ENCODE measurements at regions not wholly inside any gene's neighbourhood (a gene's known extent, or its start where the extent isn't known, plus 50 kb on each side); places are given as distances from the start of the nearest gene placed in this dataset.

- TF ChIP-seq CTCF (IDR thresholded peaks at IDR 0.05; ENCODE audit: low read depth, low read length): no peak
- TF ChIP-seq EZH2phosphoT487 (IDR thresholded peaks at IDR 0.05; ENCODE audit: low read depth): no peak
- no peak overlapping the region for H3K9ac ChIP-seq (ENCODE audit: low read length)
- no peak overlapping the region for H3K27ac ChIP-seq (ENCODE audit: low read length)
- no peaks in the 10 kb centered on the region for H3K9me3 ChIP-seq (ENCODE audit: insufficient read depth, low read length)
- no peak overlapping the region for H2AFZ ChIP-seq (ENCODE audit: low read depth, low read length)
- H3K4me1 ChIP-seq (ENCODE audit: low read length): no peaks in the 10 kb centered on the region
- H3K79me2 ChIP-seq (ENCODE audit: low read length): no peaks in the 10 kb centered on the region
- no peak overlapping the region for H3K4me3 ChIP-seq (ENCODE audit: low read length)
- no peaks in the 10 kb centered on the region for H4K20me1 ChIP-seq (ENCODE audit: insufficient read depth, low read length)
- no peaks in the 10 kb centered on the region for H3K36me3 ChIP-seq (replicated peaks; ENCODE audit: low read depth, low read length)
- H3K27me3 ChIP-seq (ENCODE audit: low read depth, low read length): peaks cover 49% of the 10 kb centered on the region
- H3K4me2 ChIP-seq (ENCODE audit: low read length): no peak overlapping the region
Measured at GRCh38 chr20:40335437-40335836, 353.6 kb downstream of the MAFB start.

GRCh38 chr20:40333591-40333990 is 355.4 kb downstream of the MAFB start:
- peaks cover 42% of the 10 kb centered on the region for H3K27me3 ChIP-seq (ENCODE audit: low read depth, low read length)
- no peak overlapping the region for H3K4me3 ChIP-seq (ENCODE audit: low read length)
- H3K36me3 ChIP-seq (replicated peaks; ENCODE audit: low read depth, low read length): no peaks in the 10 kb centered on the region
- H3K9me3 ChIP-seq (ENCODE audit: insufficient read depth, low read length): no peaks in the 10 kb centered on the region
- H4K20me1 ChIP-seq (ENCODE audit: insufficient read depth, low read length): no peaks in the 10 kb centered on the region
- no peak overlapping the region for H3K9ac ChIP-seq (ENCODE audit: low read length)
- no peak for TF ChIP-seq EZH2phosphoT487 (IDR thresholded peaks at IDR 0.05; ENCODE audit: low read depth)
- no peak overlapping the region for H3K27ac ChIP-seq (ENCODE audit: low read length)
- no peaks in the 10 kb centered on the region for H3K4me1 ChIP-seq (ENCODE audit: low read length)
- H3K79me2 ChIP-seq (ENCODE audit: low read length): no peaks in the 10 kb centered on the region
- H3K4me2 ChIP-seq (ENCODE audit: low read length): no peak overlapping the region
- H2AFZ ChIP-seq (ENCODE audit: low read depth, low read length): no peak overlapping the region

- H3K27ac ChIP-seq (ENCODE audit: low read length): no peak overlapping the region
- no peak overlapping the region for H3K4me2 ChIP-seq (ENCODE audit: low read length)
- no peaks in the 10 kb centered on the region for H3K79me2 ChIP-seq (ENCODE audit: low read length)
- no peak overlapping the region for H3K9ac ChIP-seq (ENCODE audit: low read length)
- no peaks in the 10 kb centered on the region for H4K20me1 ChIP-seq (ENCODE audit: insufficient read depth, low read length)
- H3K9me3 ChIP-seq (ENCODE audit: insufficient read depth, low read length): no peaks in the 10 kb centered on the region
- TF ChIP-seq CTCF (IDR thresholded peaks at IDR 0.05; ENCODE audit: low read depth, low read length) (no peak), EZH2phosphoT487 (IDR thresholded peaks at IDR 0.05; ENCODE audit: low read depth) (no peak)
- H3K4me3 ChIP-seq (ENCODE audit: low read length): no peak overlapping the region
- H2AFZ ChIP-seq (ENCODE audit: low read depth, low read length): no peak overlapping the region
- H3K4me1 ChIP-seq (ENCODE audit: low read length): no peaks in the 10 kb centered on the region
- no peaks in the 10 kb centered on the region for H3K36me3 ChIP-seq (replicated peaks; ENCODE audit: low read depth, low read length)
- H3K27me3 ChIP-seq (ENCODE audit: low read depth, low read length): peaks cover 51% of the 10 kb centered on the region
Measured at GRCh38 chr20:40331807-40332560, 357.1 kb downstream of the MAFB start.

GRCh38 chr20:40331249-40331648 is 357.8 kb downstream of the MAFB start:
- Histone ChIP-seq H2AFZ (ENCODE audit: low read depth, low read length) (no peak overlapping the region), H3K79me2 (ENCODE audit: low read length) (no peaks in the 10 kb centered on the region), H3K4me2 (ENCODE audit: low read length) (no peak overlapping the region), H4K20me1 (ENCODE audit: insufficient read depth, low read length) (no peaks in the 10 kb centered on the region), H3K36me3 (replicated peaks; ENCODE audit: low read depth, low read length) (no peaks in the 10 kb centered on the region), H3K4me1 (ENCODE audit: low read length) (no peaks in the 10 kb centered on the region), H3K9me3 (ENCODE audit: insufficient read depth, low read length) (no peaks in the 10 kb centered on the region), H3K9ac (ENCODE audit: low read length) (no peak overlapping the region), H3K27me3 (ENCODE audit: low read depth, low read length) (peaks cover 46% of the 10 kb centered on the region), H3K4me3 (ENCODE audit: low read length) (no peak overlapping the region), H3K27ac (ENCODE audit: low read length) (no peak overlapping the region)
- TF ChIP-seq EZH2phosphoT487 (IDR thresholded peaks at IDR 0.05; ENCODE audit: low read depth): no peak
- TF ChIP-seq CTCF (IDR thresholded peaks at IDR 0.05; ENCODE audit: low read depth, low read length): no peak
